ENCODE measurements at regions not wholly inside any gene's neighbourhood (a gene's known extent, or its start where the extent isn't known, plus 50 kb on each side); places are given as distances from the start of the nearest gene placed in this dataset.

DNA sequence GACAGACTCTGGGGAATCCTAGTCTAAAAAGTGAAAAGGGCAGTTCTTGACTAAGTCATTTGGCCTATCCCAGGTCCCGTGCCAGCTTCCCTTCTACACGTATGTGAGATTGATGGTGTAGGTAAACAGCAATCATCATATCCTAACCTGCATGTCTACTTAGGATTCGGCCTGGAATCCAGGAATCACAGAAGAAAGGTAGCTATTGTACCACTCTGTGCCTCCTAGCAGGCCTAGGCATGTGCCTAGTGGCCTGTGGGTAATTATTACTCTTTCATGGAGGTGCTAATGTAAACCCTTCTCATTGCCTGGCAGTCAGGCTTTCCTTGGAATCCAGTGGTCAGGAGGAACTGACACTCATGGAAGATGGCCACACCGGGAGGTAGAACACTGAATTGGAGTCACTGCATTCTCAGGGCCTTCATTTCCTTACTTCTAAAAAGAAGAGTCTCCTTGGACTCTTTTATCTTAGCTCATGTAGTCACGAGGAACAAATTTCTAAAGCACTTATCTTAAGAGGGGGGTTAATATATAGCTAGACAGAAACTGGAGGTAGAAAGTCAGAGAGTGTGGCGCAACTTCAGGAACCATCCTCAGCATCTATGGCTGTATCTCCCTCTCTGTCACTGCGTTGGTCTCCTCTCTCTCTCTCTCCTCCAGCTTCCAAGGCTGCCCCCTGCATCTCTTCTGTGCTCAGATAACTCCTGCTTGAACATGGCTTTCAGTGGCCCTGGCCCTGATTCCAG lies 122.5 kb downstream of the C1GALT1 start:
- Mint-ChIP-seq H3K36me3 (ENCODE audit: insufficient read depth, unreplicated experiment) (no peaks in the 10 kb centered on the region), H3K9me3 (ENCODE audit: unreplicated experiment) (peaks cover 11% of the 10 kb centered on the region), H3K4me1 (ENCODE audit: low read depth, unreplicated experiment) (peaks cover 21% of the 10 kb centered on the region), H3K27me3 (ENCODE audit: insufficient read depth, unreplicated experiment) (no peaks in the 10 kb centered on the region), H3K27ac (ENCODE audit: unreplicated experiment) (peak overlapping the region; percentile 80), H3K4me3 (ENCODE audit: unreplicated experiment) (peak overlapping the region; percentile 3)
- DNase-seq = peak; percentile 52 to 73
- peaks cover 34% of the 10 kb centered on the region for H3K4me1 ChIP-seq
- no peak overlapping the region for H3K4me3 ChIP-seq (ENCODE audit: low read depth, low read length)
- TF ChIP-seq, protein P1, sequence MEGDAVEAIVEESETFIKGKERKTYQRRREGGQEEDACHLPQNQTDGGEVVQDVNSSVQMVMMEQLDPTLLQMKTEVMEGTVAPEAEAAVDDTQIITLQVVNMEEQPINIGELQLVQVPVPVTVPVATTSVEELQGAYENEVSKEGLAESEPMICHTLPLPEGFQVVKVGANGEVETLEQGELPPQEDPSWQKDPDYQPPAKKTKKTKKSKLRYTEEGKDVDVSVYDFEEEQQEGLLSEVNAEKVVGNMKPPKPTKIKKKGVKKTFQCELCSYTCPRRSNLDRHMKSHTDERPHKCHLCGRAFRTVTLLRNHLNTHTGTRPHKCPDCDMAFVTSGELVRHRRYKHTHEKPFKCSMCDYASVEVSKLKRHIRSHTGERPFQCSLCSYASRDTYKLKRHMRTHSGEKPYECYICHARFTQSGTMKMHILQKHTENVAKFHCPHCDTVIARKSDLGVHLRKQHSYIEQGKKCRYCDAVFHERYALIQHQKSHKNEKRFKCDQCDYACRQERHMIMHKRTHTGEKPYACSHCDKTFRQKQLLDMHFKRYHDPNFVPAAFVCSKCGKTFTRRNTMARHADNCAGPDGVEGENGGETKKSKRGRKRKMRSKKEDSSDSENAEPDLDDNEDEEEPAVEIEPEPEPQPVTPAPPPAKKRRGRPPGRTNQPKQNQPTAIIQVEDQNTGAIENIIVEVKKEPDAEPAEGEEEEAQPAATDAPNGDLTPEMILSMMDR (IDR thresholded peaks at IDR 0.05; ENCODE audit: insufficient read depth in 1 of 2, low read depth in 1 of 2, low read length in 1 of 2, severe bottlenecking in 1 of 2, unreplicated experiment in 1 of 2) = no peak
- intact Hi-C loops (cut with micrococcal nuclease; ENCODE audit: unreplicated experiment) = no loop called here
- POLR2A ChIA-PET = interaction anchor here (0.6 kb wide), 2 partner anchors 204 to 262 kb away, joined by 3 to 9 read pairs; partner anchors contain the start of gene MIOS
- H3K9me3 ChIP-seq = 0 out of 2 replicates have a peak, but pooled peaks cover 3% of the 10 kb centered on the region
- TSS peak; percentile 94 for BruUV-seq (replicated peaks)
- no peaks in the 10 kb centered on the region for H3K27me3 ChIP-seq (replicated peaks; ENCODE audit: control insufficient read depth, insufficient read depth, low read length)
- H3K36me3 ChIP-seq (ENCODE audit: control insufficient read depth, insufficient read depth, low read length) = no peaks in the 10 kb centered on the region; the same call in 1 of the 2 replicates
- CTCF ChIA-PET = no interaction called here

DNA sequence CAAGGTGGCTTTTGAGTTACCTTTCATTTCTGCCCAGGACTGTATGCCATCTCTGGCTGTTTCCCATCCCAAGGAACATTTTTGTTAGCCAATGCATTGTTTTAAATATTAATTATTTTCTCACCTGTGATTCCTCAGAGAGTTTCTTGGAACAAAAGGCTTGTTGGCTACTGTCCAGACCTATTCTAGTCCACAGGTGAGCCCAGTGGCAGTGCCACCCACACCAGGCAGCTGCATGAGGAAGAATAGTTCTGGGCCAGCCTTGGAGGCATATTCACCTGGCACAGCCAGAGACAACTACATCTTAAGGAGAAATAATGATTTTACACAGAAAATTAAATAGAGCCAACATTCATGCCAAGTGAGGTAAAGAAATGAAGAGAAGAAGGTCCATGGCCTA lies 123.9 kb downstream of the C1GALT1 start:
- H3K27me3 ChIP-seq (replicated peaks; ENCODE audit: control insufficient read depth, insufficient read depth, low read length) = no peaks in the 10 kb centered on the region
- Mint-ChIP-seq H3K27ac (ENCODE audit: unreplicated experiment) (no peak overlapping the region), H3K4me3 (ENCODE audit: unreplicated experiment) (no peak overlapping the region), H3K9me3 (ENCODE audit: unreplicated experiment) (peaks cover 17% of the 10 kb centered on the region), H3K4me1 (ENCODE audit: low read depth, unreplicated experiment) (peaks cover 25% of the 10 kb centered on the region), H3K27me3 (ENCODE audit: insufficient read depth, unreplicated experiment) (no peaks in the 10 kb centered on the region), H3K36me3 (ENCODE audit: insufficient read depth, unreplicated experiment) (no peaks in the 10 kb centered on the region)
- DNase-seq = no peak
- intact Hi-C loops (cut with micrococcal nuclease; ENCODE audit: unreplicated experiment) = no loop called here
- CTCF ChIA-PET = no interaction called here
- POLR2A ChIA-PET = no interaction called here
- H3K36me3 ChIP-seq (ENCODE audit: control insufficient read depth, insufficient read depth, low read length) = no peaks in the 10 kb centered on the region; the same call in 1 of the 2 replicates
- H3K9me3 ChIP-seq = 0 out of 2 replicates have a peak, but pooled peaks cover 3% of the 10 kb centered on the region
- peaks cover 34% of the 10 kb centered on the region for H3K4me1 ChIP-seq
- H3K4me3 ChIP-seq (ENCODE audit: low read depth, low read length) = no peak overlapping the region
- TF ChIP-seq, protein P1 (IDR thresholded peaks at IDR 0.05; ENCODE audit: insufficient read depth in 1 of 2, low read depth in 1 of 2, low read length in 1 of 2, severe bottlenecking in 1 of 2, unreplicated experiment in 1 of 2) = no peak
- no TSS peak for BruUV-seq (replicated peaks)
